NT2/D1 (cell line): ENCODE measurements at regions not wholly inside any gene's neighbourhood (a gene's known extent, or its start where the extent isn't known, plus 50 kb on each side); places are given as distances from the start of the nearest gene placed in this dataset.
"Not testable (repeated sequence)": the region's sequence is repeated elsewhere in the genome, so short reads cannot be mapped to it uniquely, and the experiment has no call there.

Experiments
- DNase-seq: peaks from one replicate; pipeline ENCODE4 v3.0.0-alpha.2; 2011; ENCODE audit warnings: low read depth, low spot score
- H3K27me3 ChIP-seq: 2 replicates; pipeline ENCODE4 v1.6.0; 2011; ENCODE audit warnings: mild to moderate bottlenecking; ENCODE audit not compliant: insufficient read length, insufficient read depth
- H3K36me3 ChIP-seq: 2 replicates; pipeline ENCODE4 v1.6.1; 2011; ENCODE audit warnings: mild to moderate bottlenecking, low read length, mixed read lengths; ENCODE audit not compliant: insufficient read depth, insufficient read length
- H3K4me1 ChIP-seq: 2 replicates; pipeline ENCODE4 v1.5.1; 2011; ENCODE audit not compliant: insufficient read depth, insufficient read length
- H3K4me3 ChIP-seq: 2 replicates; pipeline ENCODE4 v1.5.1; 2011; ENCODE audit warnings: low read depth; ENCODE audit not compliant: insufficient read length
- H3K9ac ChIP-seq: 2 replicates; pipeline ENCODE4 v1.6.0; 2011; ENCODE audit warnings: low read depth; ENCODE audit not compliant: insufficient read length
- H3K9me3 ChIP-seq: 2 replicates; pipeline ENCODE4 v1.5.1; 2011; ENCODE audit warnings: mild to moderate bottlenecking, low read length; ENCODE audit not compliant: insufficient read depth
- SUZ12 ChIP-seq: IDR thresholded peaks from 2 replicates; pipeline ENCODE4 v1.6.1; 2011; ENCODE audit not compliant: insufficient read length, insufficient read depth; ENCODE audit errors: extremely low read depth
- YY1 ChIP-seq: IDR thresholded peaks from 2 replicates; pipeline ENCODE4 v1.6.1; 2011; ENCODE audit not compliant: insufficient read length, insufficient read depth
- ZNF274 ChIP-seq: IDR thresholded peaks from 2 replicates; pipeline ENCODE4 v1.6.1; 2011; ENCODE audit warnings: mild to moderate bottlenecking, low read depth, low read length

- Histone ChIP-seq H3K4me1 (no peaks in the 10 kb centered on the region), H3K4me3 (no peak overlapping the region), H3K36me3 (no peaks in the 10 kb centered on the region), H3K27me3 (no peaks in the 10 kb centered on the region), H3K9me3 (0 out of 2 replicates have a peak, but pooled peaks cover 4% of the 10 kb centered on the region), H3K9ac (no peak overlapping the region)
- no peak for DNase-seq
- no peak for TF ChIP-seq YY1
- TF ChIP-seq ZNF274: no peak
- TF ChIP-seq SUZ12: no peak
Measured at GRCh38 chrX:13220916-13221315, 98.9 kb downstream of the ATXN3L start.

DNA sequence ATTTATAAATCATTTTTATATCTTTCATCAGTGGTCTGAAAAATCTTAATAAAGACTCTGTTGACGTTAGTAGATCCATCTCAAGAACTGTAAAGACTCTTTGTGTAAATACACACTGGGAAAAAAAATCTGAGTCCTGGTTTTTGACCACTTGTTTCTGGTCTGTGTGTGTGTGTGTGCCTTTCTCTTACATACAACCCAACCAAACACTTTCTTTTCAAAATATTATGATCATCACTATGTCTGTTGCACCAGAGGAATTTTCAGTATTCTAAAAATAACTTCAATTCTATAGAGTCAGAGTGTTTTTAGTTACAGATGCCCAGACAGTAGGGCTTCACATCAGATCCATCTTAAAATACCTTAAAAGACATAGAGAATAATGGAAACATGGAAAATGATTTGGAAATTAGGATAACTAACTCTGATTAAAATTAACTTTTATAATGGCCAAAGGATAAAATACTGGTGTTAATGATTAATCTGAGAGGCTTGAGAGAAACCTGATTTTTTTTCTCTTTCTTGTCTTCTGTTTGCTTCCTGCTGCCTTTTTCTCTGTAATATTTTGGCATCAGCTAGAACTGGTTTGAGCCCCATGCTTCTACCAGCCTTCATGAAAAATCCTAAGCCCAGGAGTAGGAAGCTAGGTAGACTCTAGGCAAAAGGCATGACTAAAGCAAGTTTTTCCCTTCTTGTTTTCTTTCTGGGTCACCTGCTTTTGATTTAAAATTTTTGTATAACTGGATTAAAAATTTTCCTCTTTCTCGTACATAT is 99.7 kb downstream of the ATXN3L start:
- H3K36me3 ChIP-seq: no peaks in the 10 kb centered on the region
- 0 out of 2 replicates have a peak, but pooled peaks cover 4% of the 10 kb centered on the region for H3K9me3 ChIP-seq
- H3K9ac ChIP-seq: no peak overlapping the region
- H3K4me1 ChIP-seq: no peaks in the 10 kb centered on the region
- no peak for DNase-seq
- no peaks in the 10 kb centered on the region for H3K27me3 ChIP-seq
- TF ChIP-seq ZNF274: no peak
- H3K4me3 ChIP-seq: no peak overlapping the region

- TF ChIP-seq ZNF274: no peak
- TF ChIP-seq YY1: no peak
- no peak for TF ChIP-seq SUZ12
- H3K36me3 ChIP-seq: no peaks in the 10 kb centered on the region
- H3K27me3 ChIP-seq: no peaks in the 10 kb centered on the region
- no peak for DNase-seq
- H3K4me3 ChIP-seq: no peak overlapping the region
- no peaks in the 10 kb centered on the region for H3K9me3 ChIP-seq
- H3K4me1 ChIP-seq: no peaks in the 10 kb centered on the region
- H3K9ac ChIP-seq: no peak overlapping the region
Measured at GRCh38 chrX:13218758-13219157, 101.1 kb downstream of the ATXN3L start.

GRCh38 chrX:13216139-13216538 is 103.7 kb downstream of the ATXN3L start:
- no peak overlapping the region for H3K9ac ChIP-seq
- H3K4me1 ChIP-seq: no peaks in the 10 kb centered on the region
- H3K4me3 ChIP-seq: no peak overlapping the region
- TF ChIP-seq SUZ12 (no peak), YY1 (no peak), ZNF274 (no peak)
- H3K27me3 ChIP-seq: no peaks in the 10 kb centered on the region
- no peaks in the 10 kb centered on the region for H3K9me3 ChIP-seq
- DNase-seq: no peak
- no peaks in the 10 kb centered on the region for H3K36me3 ChIP-seq

GRCh38 chrX:13215729-13216128 is 104.1 kb downstream of the ATXN3L start:
- DNase-seq: no peak
- Histone ChIP-seq H3K9ac (no peak overlapping the region), H3K4me1 (no peaks in the 10 kb centered on the region), H3K27me3 (no peaks in the 10 kb centered on the region), H3K9me3 (no peaks in the 10 kb centered on the region), H3K4me3 (no peak overlapping the region), H3K36me3 (no peaks in the 10 kb centered on the region)
- TF ChIP-seq ZNF274: no peak
- TF ChIP-seq YY1: no peak
- no peak for TF ChIP-seq SUZ12

GRCh38 chrX:13212191-13212651 is 107.6 kb downstream of the ATXN3L start:
- TF ChIP-seq YY1 (no peak), ZNF274 (no peak), SUZ12 (no peak)
- Histone ChIP-seq H3K9me3 (no peaks in the 10 kb centered on the region), H3K4me3 (no peak overlapping the region), H3K36me3 (no peaks in the 10 kb centered on the region), H3K27me3 (no peaks in the 10 kb centered on the region), H3K4me1 (no peaks in the 10 kb centered on the region), H3K9ac (no peak overlapping the region)
- DNase-seq: no peak

GRCh38 chrX:13210142-13210541 is 109.7 kb downstream of the ATXN3L start:
- not testable (repeated sequence) for H3K9ac ChIP-seq, DNase-seq, H3K4me3 ChIP-seq, H3K4me1 ChIP-seq, H3K36me3 ChIP-seq, H3K9me3 ChIP-seq, H3K27me3 ChIP-seq

GRCh38 chrX:13209704-13210103 is 110.1 kb downstream of the ATXN3L start:
- H3K4me1 ChIP-seq, H3K4me3 ChIP-seq, H3K27me3 ChIP-seq, H3K9me3 ChIP-seq, H3K9ac ChIP-seq, H3K36me3 ChIP-seq, DNase-seq: not testable (repeated sequence)
